DND-41 (cell line): ENCODE measurements at regions not wholly inside any gene's neighbourhood (a gene's known extent, or its start where the extent isn't known, plus 50 kb on each side); places are given as distances from the start of the nearest gene placed in this dataset.

Experiments used
- EZH2 ChIP-seq: IDR thresholded peaks from 3 replicates; pipeline ENCODE4 v1.6.1; 2012; ENCODE audit warnings: borderline replicate concordance, low read depth, mild to moderate bottlenecking, moderate library complexity, low read length, inconsistent platforms; ENCODE audit not compliant: severe bottlenecking
- TF ChIP-seq, protein P1 (sequence below): IDR thresholded peaks from 2 replicates; pipeline ENCODE4 v1.5.1; 2012; ENCODE audit warnings: borderline replicate concordance, low read length, moderate library complexity, mild to moderate bottlenecking; ENCODE audit not compliant: poor library complexity, severe bottlenecking; ENCODE audit errors: extremely low read depth

DNA sequence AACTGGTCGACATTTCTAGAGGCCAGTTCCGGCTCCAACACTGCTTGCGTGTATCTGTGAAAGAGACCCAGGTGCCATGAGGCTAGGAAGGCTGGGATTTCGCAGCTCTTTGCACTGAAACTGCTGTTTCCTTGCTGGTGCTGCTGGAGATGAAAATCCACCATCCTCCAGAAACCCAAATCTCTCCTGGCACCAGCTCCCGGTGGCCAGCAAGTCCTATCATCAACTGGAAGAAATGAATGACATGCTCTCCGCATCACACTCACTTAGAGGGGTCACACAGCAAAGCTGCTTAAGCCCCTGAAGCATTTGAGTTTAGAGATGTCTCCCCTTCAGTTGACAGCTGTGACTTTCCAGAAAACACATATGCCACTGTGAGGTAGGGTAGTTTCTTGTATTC is 471.8 kb upstream of the PROK2 start:
- TF ChIP-seq, protein P1, sequence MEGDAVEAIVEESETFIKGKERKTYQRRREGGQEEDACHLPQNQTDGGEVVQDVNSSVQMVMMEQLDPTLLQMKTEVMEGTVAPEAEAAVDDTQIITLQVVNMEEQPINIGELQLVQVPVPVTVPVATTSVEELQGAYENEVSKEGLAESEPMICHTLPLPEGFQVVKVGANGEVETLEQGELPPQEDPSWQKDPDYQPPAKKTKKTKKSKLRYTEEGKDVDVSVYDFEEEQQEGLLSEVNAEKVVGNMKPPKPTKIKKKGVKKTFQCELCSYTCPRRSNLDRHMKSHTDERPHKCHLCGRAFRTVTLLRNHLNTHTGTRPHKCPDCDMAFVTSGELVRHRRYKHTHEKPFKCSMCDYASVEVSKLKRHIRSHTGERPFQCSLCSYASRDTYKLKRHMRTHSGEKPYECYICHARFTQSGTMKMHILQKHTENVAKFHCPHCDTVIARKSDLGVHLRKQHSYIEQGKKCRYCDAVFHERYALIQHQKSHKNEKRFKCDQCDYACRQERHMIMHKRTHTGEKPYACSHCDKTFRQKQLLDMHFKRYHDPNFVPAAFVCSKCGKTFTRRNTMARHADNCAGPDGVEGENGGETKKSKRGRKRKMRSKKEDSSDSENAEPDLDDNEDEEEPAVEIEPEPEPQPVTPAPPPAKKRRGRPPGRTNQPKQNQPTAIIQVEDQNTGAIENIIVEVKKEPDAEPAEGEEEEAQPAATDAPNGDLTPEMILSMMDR = no peak
- TF ChIP-seq EZH2 = no peak
